Stimulated activated CD8-positive, alpha-beta memory T cell treated with anti-CD3 and anti-CD28 coated beads, Interleukin-4, amount 100 ng/mL, for 24 hours (primary cell): ENCODE measurements at regions not wholly inside any gene's neighbourhood (a gene's known extent, or its start where the extent isn't known, plus 50 kb on each side); places are given as distances from the start of the nearest gene placed in this dataset.

Experiments
- DNase-seq: peaks from one replicate; pipeline ENCODE4 v3.0.0-alpha.2; 2020; ENCODE audit warnings: low read depth

DNA sequence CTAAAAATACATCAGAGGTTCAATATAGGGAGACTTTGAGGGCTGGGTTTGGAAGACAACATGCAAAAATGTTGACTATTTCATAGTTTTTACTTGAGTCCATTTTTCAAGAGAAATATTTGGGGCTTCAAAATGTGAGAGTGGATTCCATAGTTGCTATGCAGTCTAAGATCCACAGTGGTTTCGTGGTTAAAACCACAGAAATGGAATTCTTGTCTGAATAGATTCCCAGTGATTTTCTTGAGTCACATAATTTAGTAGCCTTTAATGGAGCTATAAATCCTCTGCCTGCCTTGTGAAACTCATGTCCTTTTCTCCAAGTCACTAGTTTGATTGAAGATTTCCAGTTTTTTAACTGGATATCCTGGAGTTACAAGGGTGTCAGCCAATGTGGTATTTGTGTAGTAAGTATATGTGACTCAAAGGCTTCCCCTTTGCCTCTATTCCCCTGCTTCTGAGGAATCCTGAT lies 94.7 kb upstream of the RBMS3 start:
- no peak for DNase-seq

DNA sequence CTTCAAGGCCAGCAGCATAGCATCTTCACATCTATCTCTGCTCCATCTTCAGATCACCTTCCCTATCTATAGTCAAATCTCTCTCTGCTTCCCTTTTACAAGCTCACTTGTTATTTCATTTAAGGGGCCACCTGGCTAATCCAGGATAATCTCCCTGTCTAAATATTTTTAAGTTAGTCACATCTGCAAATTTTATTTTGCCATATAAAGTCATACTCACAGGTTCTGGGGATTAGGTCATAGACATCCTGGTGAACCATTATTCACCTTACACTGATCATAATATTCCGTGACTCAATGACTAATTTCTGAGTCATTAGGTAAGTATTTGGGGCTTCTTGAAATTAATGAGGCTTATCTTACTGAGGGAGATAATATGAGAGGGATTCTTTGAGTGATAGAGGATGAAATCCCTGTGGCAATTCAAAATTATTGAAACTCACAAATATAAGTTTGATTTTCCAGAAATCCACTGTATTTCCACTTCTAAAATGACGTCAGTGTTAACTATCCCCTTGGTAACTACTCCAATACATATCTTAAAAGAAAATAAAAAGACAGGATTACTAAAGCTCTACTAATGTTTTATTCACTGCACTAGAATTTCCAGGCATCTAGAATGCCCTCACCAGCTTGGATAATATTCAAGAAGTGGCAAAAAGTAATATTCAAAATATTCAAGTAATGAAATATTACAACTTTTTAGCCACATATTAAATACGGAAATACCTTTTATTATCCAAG lies 93.7 kb upstream of the RBMS3 start:
- DNase-seq: no peak

DNA sequence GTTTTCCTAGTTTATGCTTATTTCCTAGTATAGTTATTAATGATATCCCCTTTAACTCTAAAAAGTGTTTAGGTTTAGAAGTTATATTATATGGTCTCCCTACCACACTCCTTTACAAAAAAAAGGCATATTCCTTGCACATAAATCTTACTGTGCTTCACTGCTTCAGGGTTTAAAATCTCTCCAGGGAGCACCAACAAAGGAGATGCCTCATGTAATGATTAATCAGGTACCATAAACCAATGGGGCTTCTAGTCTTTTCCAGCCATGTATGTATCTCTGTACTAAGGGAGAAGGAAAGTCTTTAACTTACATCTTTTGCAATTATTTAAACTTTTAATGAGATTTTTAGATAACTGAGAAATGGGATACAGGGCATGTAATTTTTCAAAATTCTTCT lies 91.5 kb upstream of the RBMS3 start:
- no peak for DNase-seq

DNA sequence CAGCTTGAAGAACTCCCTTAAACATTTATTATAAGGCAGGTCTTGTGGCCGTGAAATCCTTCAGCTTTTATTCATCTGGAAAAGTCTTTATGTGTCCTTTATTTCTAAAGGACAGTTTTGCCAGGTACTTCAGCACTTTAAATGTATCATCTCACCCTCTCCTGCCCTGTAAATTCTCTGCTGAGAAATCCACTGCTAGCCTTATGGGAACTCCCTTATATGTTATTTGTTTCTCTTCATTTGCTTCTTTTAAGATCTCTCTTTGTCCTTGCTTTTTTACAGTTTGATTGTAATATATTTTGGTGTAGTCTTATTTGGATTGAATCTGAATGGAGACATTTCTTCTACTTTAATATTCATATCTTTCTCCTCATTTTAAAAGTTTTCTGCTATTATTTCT lies 86.7 kb upstream of the RBMS3 start:
- no peak for DNase-seq

DNA sequence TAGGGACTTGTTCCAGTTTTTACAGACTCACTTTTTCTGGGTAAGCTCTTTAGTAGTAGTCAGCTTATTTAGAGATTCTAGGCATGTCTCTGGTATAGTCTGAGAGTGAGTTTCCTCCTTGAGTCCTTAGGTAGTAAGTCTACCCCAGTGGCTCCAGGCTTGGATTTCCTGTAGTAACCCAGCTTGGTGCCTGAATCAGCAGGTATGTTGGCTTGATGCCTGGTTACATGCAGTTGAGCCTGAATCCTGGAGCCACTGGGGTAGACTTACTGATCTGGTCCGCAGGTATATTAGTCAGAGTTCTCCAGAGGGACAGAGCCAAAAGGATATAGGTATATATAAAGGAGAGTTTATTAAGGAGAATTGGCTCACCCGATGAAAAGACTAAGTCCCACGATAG lies 85.8 kb upstream of the RBMS3 start:
- no peak for DNase-seq

DNA sequence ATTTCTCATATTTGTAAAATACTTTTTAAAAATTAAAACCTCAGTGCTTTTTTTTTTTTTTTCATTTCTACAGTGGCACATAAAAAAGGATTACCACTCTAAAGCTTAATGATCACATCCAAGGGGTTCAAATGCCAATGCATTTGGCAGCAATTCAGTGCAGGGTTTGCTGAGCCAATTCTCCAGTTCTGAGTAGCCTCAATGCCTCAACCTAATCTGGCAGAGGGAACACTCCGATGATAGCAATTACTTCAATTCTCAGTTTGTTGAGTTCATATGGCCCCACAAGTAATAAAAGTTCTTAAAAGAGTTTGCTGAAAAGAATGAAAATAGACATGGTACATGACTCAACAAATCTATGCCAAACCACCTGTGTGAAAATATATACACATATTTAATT lies 79.3 kb upstream of the RBMS3 start:
- DNase-seq: no peak

DNA sequence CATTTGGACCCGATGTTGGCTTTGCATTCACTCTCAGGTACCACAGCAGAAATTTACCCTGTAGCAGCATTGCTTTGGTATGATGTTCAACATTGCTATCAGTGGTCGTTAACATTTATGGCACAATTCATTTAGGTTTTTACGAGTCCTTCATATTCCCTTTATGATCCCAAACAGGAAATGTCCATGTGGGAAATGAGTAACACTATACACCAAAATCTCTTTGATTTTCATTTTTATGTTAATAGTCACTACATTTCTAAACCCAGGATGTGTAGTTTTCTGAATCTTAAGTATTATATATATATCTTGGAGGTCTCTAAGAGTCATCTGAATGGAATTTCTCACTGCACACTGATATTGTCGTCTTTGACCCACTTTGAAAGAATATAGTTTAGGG lies 78.5 kb upstream of the RBMS3 start:
- DNase-seq: no peak

DNA sequence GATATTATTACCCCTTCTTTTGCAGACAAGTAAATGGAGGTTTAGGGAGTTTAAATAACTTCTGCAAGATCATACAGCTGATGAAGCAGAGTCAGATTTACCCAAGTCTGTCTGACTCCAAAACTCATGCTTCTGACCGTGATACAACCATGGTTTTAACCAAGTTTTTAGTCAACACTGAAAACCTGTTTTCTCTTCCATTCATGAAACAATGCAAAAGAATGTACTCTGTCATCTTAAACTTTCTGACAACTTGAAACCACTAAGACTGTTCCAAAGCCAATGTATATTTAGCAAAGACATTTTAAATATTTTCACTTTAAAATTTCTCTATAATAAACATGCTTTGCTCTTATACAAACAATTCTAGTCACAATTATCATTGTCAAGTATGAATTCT lies 77.0 kb upstream of the RBMS3 start:
- DNase-seq: no peak

DNA sequence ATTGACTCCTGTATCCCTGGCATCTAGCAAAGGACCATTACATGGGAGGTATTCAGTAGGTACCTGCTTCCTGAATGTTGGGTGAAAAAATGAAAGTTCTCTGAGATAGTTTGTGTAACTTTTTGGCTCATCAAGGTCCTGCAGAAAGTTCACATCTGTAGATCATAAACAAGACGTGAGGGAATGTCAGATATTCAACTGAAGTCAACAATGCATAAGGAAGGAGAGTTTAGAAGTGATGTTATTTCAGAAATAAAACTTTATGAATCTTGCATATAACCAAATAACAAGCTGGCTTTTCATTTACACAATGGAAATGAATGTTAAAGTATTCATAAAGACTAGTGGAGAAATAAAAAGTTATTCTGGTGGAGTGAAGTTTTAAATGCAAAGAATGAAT lies 73.4 kb upstream of the RBMS3 start:
- DNase-seq: no peak

DNA sequence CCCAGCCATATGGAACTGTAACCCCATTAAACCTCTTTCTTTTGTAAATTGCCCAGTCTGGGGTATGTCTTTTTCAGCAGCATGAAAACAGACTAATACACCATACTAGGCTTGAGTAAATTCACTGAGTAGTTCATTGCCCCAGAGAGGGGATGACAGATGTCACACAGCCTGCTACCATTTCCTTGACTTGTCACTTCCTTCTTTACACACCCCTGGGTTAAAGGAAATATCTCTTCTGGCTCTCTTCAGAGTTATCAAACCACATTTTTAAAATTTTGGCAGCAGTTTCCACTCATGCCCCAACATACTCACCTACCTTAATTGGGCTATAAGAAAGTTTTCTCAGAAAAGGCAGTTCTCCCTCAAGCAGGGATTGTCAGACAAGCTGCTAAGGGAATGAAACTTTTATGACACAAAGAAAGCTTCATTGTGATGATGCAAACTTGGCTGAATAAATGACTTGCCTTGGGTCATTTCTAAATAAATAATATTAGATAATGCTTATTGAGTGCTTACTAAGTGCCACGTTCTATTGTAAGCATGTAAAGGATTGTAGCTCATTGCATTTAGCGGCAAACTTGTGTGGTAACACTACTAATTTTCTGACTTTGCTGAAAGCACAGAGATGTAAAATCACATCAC lies 68.0 kb upstream of the RBMS3 start:
- DNase-seq: no peak

DNA sequence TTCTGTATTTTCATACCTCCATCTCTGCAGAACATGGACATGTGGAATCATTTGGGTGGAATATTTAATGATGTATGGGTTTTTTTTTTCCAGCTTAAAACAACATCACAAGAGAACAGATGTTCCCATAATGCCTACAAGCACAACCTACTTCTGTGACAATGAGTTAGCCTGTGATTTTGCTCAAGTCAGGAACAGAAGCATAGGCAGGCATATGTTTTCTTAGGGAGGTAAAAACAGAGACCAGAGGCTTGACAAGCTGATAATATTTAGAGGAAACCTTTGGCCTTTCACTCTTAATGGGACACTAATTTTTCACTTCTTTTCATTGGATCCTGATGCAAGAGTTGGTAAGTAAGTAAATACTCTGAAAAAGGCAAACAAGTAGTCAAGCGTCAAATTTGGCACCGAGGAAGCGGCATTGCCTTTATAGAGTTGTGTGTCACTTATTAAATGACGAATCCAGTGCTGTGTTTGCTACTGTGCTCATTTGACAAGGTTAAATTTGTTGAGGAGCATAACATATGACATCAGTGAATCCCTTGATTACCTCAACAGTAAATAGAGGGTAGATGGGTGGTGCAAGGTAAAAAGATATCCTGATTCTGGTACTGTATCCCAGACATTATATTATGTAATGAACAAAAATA lies 66.7 kb upstream of the RBMS3 start:
- DNase-seq: no peak

DNA sequence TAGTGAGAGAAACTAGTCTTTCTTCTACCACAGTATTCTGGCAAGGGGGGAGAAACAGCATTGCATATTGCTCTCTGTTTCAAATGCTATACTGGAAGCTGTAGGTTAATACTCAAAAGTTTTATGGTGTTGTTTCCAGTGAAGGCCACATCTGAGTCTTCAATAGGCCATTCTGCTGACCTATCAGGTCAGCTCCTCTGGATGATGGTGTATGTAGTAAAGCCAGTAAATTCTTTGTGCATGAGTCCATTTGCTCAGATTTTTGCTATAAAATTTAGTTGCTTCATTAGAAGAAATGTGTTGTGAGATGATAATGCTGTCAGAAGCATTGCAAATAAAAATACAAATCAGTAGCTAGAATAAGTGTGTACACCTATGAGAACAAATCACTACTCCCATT lies 64.9 kb upstream of the RBMS3 start:
- DNase-seq: no peak

DNA sequence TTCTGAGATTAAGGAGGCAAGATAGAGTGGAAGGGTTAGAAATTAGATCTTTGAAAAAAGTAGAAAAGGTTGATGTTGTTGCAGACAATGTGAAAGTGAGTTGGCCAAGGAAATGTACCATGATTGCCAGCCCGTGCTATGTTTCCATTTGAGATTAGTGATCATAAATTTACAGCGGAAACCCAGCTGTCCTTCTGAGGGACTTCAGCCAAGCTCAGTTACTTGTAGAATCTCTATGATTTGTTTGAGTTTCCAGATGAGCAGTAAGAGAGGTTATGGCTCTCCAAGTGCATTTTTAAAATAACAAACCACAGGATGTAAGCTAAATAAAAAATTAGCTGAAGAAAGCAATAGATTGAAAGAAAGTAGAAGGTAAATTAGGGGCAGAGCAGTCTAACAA lies 54.2 kb upstream of the RBMS3 start:
- DNase-seq: no peak

DNA sequence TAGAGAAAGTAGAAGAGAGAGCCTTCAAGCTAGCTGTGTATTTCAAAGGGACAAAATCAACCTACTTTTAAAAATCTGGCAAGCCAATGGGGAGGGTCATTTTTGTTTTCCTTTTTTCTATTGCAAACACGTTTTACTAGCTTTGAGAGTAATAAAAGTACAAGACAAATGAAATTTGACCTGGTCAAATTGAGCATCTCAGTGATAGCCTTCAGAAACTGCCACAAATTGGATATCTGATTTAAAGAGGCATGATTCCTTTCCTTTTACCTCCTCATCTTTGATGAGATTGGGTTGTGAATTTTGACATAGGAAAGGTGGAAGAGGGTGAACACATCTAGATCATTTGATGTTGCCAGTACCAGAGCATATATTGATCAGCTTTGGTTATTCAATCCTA lies 53.6 kb upstream of the RBMS3 start:
- DNase-seq: no peak
